ENCODE measurements at regions not wholly inside any gene's neighbourhood (a gene's known extent, or its start where the extent isn't known, plus 50 kb on each side); places are given as distances from the start of the nearest gene placed in this dataset.

- TF ChIP-seq CTCF (IDR thresholded peaks at IDR 0.05), result no peak
- TF ChIP-seq EP300 (IDR thresholded peaks at IDR 0.05), result no peak
Measured at GRCh38 chr2:17084877-17085276, 419.2 kb upstream of the CYRIA start.

Measured in stomach (tissue), 4 donors.